ENCODE measurements at regions not wholly inside any gene's neighbourhood (a gene's known extent, or its start where the extent isn't known, plus 50 kb on each side); places are given as distances from the start of the nearest gene placed in this dataset.

GRCh38 chr11:106427736-106428135, 350.3 kb downstream of the AASDHPPT start:
- Histone ChIP-seq H3K27ac (no peak overlapping the region), H3K9me3 (no peaks in the 10 kb centered on the region), H3K4me1 (no peaks in the 10 kb centered on the region), H3K4me3 (no peak overlapping the region), H3K36me3 (no peaks in the 10 kb centered on the region), H3K27me3 (no peaks in the 10 kb centered on the region)
- TF ChIP-seq POLR2A (IDR thresholded peaks at IDR 0.05) (no peak), CTCF (IDR thresholded peaks at IDR 0.05 in 4 of 5, conservative IDR thresholded peaks at IDR 0.05 in 1 of 5) (no peak)
- intact Hi-C loops (cut with DNase I; ENCODE audit: low total_unique reads) (no loop called here), in situ Hi-C loops (cut with MboI; ENCODE audit: low sequenced_read_pairs in 4 of 4) (no loop called here)
- DNase-seq: no peak
- ATAC-seq: no peak

- in situ Hi-C loops (cut with MboI; ENCODE audit: low sequenced_read_pairs in 4 of 4): no loop called here
- intact Hi-C loops (cut with DNase I; ENCODE audit: low total_unique reads): no loop called here
- ATAC-seq: no peak
- DNase-seq: no peak
- Histone ChIP-seq H3K9me3 (no peaks in the 10 kb centered on the region), H3K27ac (no peak overlapping the region), H3K4me1 (no peaks in the 10 kb centered on the region), H3K27me3 (no peaks in the 10 kb centered on the region), H3K36me3 (no peaks in the 10 kb centered on the region), H3K4me3 (no peak overlapping the region)
- TF ChIP-seq POLR2A (IDR thresholded peaks at IDR 0.05) (no peak), CTCF (IDR thresholded peaks at IDR 0.05 in 4 of 5, conservative IDR thresholded peaks at IDR 0.05 in 1 of 5) (no peak)
Measured at GRCh38 chr11:106442032-106442431, 364.6 kb downstream of the AASDHPPT start.

GRCh38 chr11:106446302-106446701, 368.8 kb downstream of the AASDHPPT start:
- no peaks in the 10 kb centered on the region for H3K36me3 ChIP-seq
- no peaks in the 10 kb centered on the region for H3K9me3 ChIP-seq
- no peaks in the 10 kb centered on the region for H3K27me3 ChIP-seq
- no peak for ATAC-seq
- DNase-seq: no peak
- in situ Hi-C loops (cut with MboI; ENCODE audit: low sequenced_read_pairs in 4 of 4): no loop called here
- TF ChIP-seq POLR2A (IDR thresholded peaks at IDR 0.05): no peak
- no peak for TF ChIP-seq CTCF (IDR thresholded peaks at IDR 0.05 in 4 of 5, conservative IDR thresholded peaks at IDR 0.05 in 1 of 5)
- H3K4me1 ChIP-seq: no peaks in the 10 kb centered on the region
- H3K27ac ChIP-seq: no peak overlapping the region
- intact Hi-C loops (cut with DNase I; ENCODE audit: low total_unique reads): no loop called here
- H3K4me3 ChIP-seq: no peak overlapping the region

- Histone ChIP-seq H3K27me3 (no peaks in the 10 kb centered on the region), H3K4me3 (no peak overlapping the region), H3K36me3 (no peaks in the 10 kb centered on the region), H3K4me1 (no peaks in the 10 kb centered on the region), H3K9me3 (no peaks in the 10 kb centered on the region), H3K27ac (no peak overlapping the region)
- intact Hi-C loops (cut with DNase I; ENCODE audit: low total_unique reads): no loop called here
- no peak for TF ChIP-seq CTCF (IDR thresholded peaks at IDR 0.05 in 4 of 5, conservative IDR thresholded peaks at IDR 0.05 in 1 of 5)
- no peak for TF ChIP-seq POLR2A (IDR thresholded peaks at IDR 0.05)
- in situ Hi-C loops (cut with MboI; ENCODE audit: low sequenced_read_pairs in 4 of 4): no loop called here
- ATAC-seq (no peak), DNase-seq (no peak)
Measured at GRCh38 chr11:106446955-106447354, 369.5 kb downstream of the AASDHPPT start.

GRCh38 chr11:106447631-106448191, 370.2 kb downstream of the AASDHPPT start:
- DNase-seq (no peak), ATAC-seq (no peak)
- no peaks in the 10 kb centered on the region for H3K36me3 ChIP-seq
- in situ Hi-C loops (cut with MboI; ENCODE audit: low sequenced_read_pairs in 4 of 4): no loop called here
- no peak for TF ChIP-seq CTCF (IDR thresholded peaks at IDR 0.05 in 4 of 5, conservative IDR thresholded peaks at IDR 0.05 in 1 of 5)
- TF ChIP-seq POLR2A (IDR thresholded peaks at IDR 0.05): no peak
- no peak overlapping the region for H3K27ac ChIP-seq
- H3K4me1 ChIP-seq: no peaks in the 10 kb centered on the region
- H3K27me3 ChIP-seq: no peaks in the 10 kb centered on the region
- intact Hi-C loops (cut with DNase I; ENCODE audit: low total_unique reads): no loop called here
- no peaks in the 10 kb centered on the region for H3K9me3 ChIP-seq
- H3K4me3 ChIP-seq: no peak overlapping the region
